BE2C (cell line): ENCODE measurements at regions not wholly inside any gene's neighbourhood (a gene's known extent, or its start where the extent isn't known, plus 50 kb on each side); places are given as distances from the start of the nearest gene placed in this dataset.

Experiments
- DNase-seq: peaks from one replicate; pipeline ENCODE4 v3.0.0-alpha.2; 2020
- H3K27me3 ChIP-seq: fragments of 250-450 bp; sonication (Bioruptor Pico); 2 replicates; pipeline ENCODE4 v1.5.1; 2020; ENCODE audit warnings: mild to moderate bottlenecking
- H3K36me3 ChIP-seq: fragments of 250-450 bp; sonication (Bioruptor Pico); 2 replicates; pipeline ENCODE4 v1.5.1; 2020; ENCODE audit warnings: mild to moderate bottlenecking
- H3K4me1 ChIP-seq: fragments of 250-450 bp; sonication (Bioruptor Pico); 2 replicates; pipeline ENCODE4 v1.5.1; 2020
- H3K4me3 ChIP-seq: 2 replicates; pipeline ENCODE4 v1.5.1; 2011; ENCODE audit warnings: low read depth, low read length
- H3K9me3 ChIP-seq: fragments of 250-450 bp; sonication (Bioruptor Pico); 2 replicates; pipeline ENCODE4 v1.5.1; 2020
- CTCF ChIP-seq: IDR thresholded peaks from 2 replicates; pipeline ENCODE4 v1.5.1; 2012; ENCODE audit warnings: mild to moderate bottlenecking, low read depth, low read length

- H3K4me3 ChIP-seq, result no peak overlapping the region
- no peak for DNase-seq
- no peaks in the 10 kb centered on the region for H3K27me3 ChIP-seq
- no peaks in the 10 kb centered on the region for H3K4me1 ChIP-seq
- no peak for TF ChIP-seq CTCF
- no peaks in the 10 kb centered on the region for H3K9me3 ChIP-seq
- H3K36me3 ChIP-seq, result no peaks in the 10 kb centered on the region
Measured at GRCh38 chr13:91066745-91067144, 280.7 kb upstream of the MIR17HG start.

GRCh38 chr13:91072486-91072885 is 275.0 kb upstream of the MIR17HG start:
- Histone ChIP-seq H3K9me3 (no peaks in the 10 kb centered on the region), H3K27me3 (no peaks in the 10 kb centered on the region), H3K4me1 (peaks cover 6% of the 10 kb centered on the region; the same call in 1 of the 2 replicates), H3K36me3 (no peaks in the 10 kb centered on the region), H3K4me3 (no peak overlapping the region)
- TF ChIP-seq CTCF, result no peak
- no peak for DNase-seq

- no peak for DNase-seq
- Histone ChIP-seq H3K36me3 (no peaks in the 10 kb centered on the region), H3K27me3 (no peaks in the 10 kb centered on the region), H3K4me1 (peaks cover 6% of the 10 kb centered on the region; the same call in 1 of the 2 replicates), H3K9me3 (no peaks in the 10 kb centered on the region), H3K4me3 (no peak overlapping the region)
- no peak for TF ChIP-seq CTCF
Measured at GRCh38 chr13:91074091-91074490, 273.4 kb upstream of the MIR17HG start.

- no peak for DNase-seq
- no peak for TF ChIP-seq CTCF
- Histone ChIP-seq H3K9me3 (no peaks in the 10 kb centered on the region), H3K36me3 (no peaks in the 10 kb centered on the region), H3K4me1 (peaks cover 6% of the 10 kb centered on the region; the same call in 1 of the 2 replicates), H3K27me3 (no peaks in the 10 kb centered on the region), H3K4me3 (no peak overlapping the region)
Measured at GRCh38 chr13:91076830-91077229, 270.7 kb upstream of the MIR17HG start.

GRCh38 chr13:91078093-91078679 is 269.3 kb upstream of the MIR17HG start:
- DNase-seq, result no peak
- TF ChIP-seq CTCF, result peak; percentile 48
- no peaks in the 10 kb centered on the region for H3K27me3 ChIP-seq

GRCh38 chr13:91079176-91079575 is 268.3 kb upstream of the MIR17HG start:
- no peak overlapping the region for H3K4me3 ChIP-seq
- no peaks in the 10 kb centered on the region for H3K9me3 ChIP-seq
- no peak for TF ChIP-seq CTCF
- peaks cover 6% of the 10 kb centered on the region; the same call in 1 of the 2 replicates for H3K4me1 ChIP-seq
- no peaks in the 10 kb centered on the region for H3K27me3 ChIP-seq
- no peaks in the 10 kb centered on the region for H3K36me3 ChIP-seq
- DNase-seq, result no peak

More at GRCh38 chr13:91078093-91078679, 269.3 kb upstream of the MIR17HG start:
- H3K9me3 ChIP-seq, result no peaks in the 10 kb centered on the region
- no peaks in the 10 kb centered on the region for H3K36me3 ChIP-seq
- peaks cover 6% of the 10 kb centered on the region; the same call in 1 of the 2 replicates for H3K4me1 ChIP-seq
- H3K4me3 ChIP-seq, result no peak overlapping the region
